ENCODE measurements at regions not wholly inside any gene's neighbourhood (a gene's known extent, or its start where the extent isn't known, plus 50 kb on each side); places are given as distances from the start of the nearest gene placed in this dataset.

GRCh38 chr5:154583671-154584177 is 105.7 kb upstream of the HAND1 start:
- no peak for TF ChIP-seq RARB (CRISPR knock-in tag; IDR thresholded peaks at IDR 0.05)
- TF ChIP-seq ISL1 (CRISPR knock-in tag; IDR thresholded peaks at IDR 0.05), result no peak
- TF ChIP-seq OSR1 (CRISPR knock-in tag; IDR thresholded peaks at IDR 0.05), result no peak
- TF ChIP-seq ZFP30 (CRISPR knock-in tag; IDR thresholded peaks at IDR 0.05), result no peak
- no peak for TF ChIP-seq ZNF565 (CRISPR knock-in tag; conservative IDR thresholded peaks at IDR 0.05; ENCODE audit: low read depth)
- no peak for TF ChIP-seq PATZ1 (CRISPR knock-in tag; IDR thresholded peaks at IDR 0.05; ENCODE audit: borderline replicate concordance)
